ENCODE measurements at regions not wholly inside any gene's neighbourhood (a gene's known extent, or its start where the extent isn't known, plus 50 kb on each side); places are given as distances from the start of the nearest gene placed in this dataset.

DNA sequence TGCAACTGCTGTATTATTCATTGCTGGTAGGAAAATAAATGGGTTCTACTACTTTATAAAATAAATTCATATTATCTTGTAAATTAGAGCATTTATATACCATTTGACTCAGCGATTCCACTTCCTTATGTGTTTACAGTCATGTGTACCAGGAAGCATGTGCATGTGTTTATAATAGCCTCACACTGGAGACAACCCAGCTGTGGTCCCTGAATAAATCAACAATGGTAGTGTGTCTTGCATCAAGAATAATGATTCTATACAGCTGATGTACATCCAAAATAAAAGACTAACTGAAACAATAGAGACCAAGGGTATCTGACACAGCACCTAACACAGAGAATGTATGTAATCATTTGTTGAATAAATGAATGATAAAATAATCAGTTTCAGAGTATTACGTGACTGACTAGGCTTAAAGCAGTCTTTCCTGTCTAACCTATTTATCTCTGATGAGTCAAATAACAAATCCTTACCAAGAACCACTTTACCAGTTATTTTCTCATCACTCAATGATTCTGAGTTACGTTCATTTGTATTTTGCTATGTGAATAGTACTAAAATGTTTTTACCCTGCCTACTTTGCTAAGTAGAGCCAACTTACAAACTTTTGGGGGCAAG lies 216.8 kb downstream of the UBE2E3 start:
- TF ChIP-seq, protein P1, sequence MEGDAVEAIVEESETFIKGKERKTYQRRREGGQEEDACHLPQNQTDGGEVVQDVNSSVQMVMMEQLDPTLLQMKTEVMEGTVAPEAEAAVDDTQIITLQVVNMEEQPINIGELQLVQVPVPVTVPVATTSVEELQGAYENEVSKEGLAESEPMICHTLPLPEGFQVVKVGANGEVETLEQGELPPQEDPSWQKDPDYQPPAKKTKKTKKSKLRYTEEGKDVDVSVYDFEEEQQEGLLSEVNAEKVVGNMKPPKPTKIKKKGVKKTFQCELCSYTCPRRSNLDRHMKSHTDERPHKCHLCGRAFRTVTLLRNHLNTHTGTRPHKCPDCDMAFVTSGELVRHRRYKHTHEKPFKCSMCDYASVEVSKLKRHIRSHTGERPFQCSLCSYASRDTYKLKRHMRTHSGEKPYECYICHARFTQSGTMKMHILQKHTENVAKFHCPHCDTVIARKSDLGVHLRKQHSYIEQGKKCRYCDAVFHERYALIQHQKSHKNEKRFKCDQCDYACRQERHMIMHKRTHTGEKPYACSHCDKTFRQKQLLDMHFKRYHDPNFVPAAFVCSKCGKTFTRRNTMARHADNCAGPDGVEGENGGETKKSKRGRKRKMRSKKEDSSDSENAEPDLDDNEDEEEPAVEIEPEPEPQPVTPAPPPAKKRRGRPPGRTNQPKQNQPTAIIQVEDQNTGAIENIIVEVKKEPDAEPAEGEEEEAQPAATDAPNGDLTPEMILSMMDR (conservative IDR thresholded peaks at IDR 0.05), result no peak
- TF ChIP-seq EZH2 (IDR thresholded peaks at IDR 0.05; ENCODE audit: low read depth), result no peak
